NCI-H69 (cell line): ENCODE measurements at regions not wholly inside any gene's neighbourhood (a gene's known extent, or its start where the extent isn't known, plus 50 kb on each side); places are given as distances from the start of the nearest gene placed in this dataset.
A peak's percentile ranks its signal among the peaks of the same experiment; 100 is the strongest.
"Not testable (repeated sequence)": the region's sequence is repeated elsewhere in the genome, so short reads cannot be mapped to it uniquely, and the experiment has no call there.

ENCODE experiments used
- DNase-seq: peaks from one replicate; lab custom pipeline; 2025; lab: John Stamatoyannopoulos, UW

- DNase-seq: no peak
Observed at GRCh38 chr20:23299673-23300050, 50.9 kb upstream of the NXT1 start.

- no peak for DNase-seq
Observed at GRCh38 chr20:23298926-23299672, 51.5 kb upstream of the NXT1 start.

DNA sequence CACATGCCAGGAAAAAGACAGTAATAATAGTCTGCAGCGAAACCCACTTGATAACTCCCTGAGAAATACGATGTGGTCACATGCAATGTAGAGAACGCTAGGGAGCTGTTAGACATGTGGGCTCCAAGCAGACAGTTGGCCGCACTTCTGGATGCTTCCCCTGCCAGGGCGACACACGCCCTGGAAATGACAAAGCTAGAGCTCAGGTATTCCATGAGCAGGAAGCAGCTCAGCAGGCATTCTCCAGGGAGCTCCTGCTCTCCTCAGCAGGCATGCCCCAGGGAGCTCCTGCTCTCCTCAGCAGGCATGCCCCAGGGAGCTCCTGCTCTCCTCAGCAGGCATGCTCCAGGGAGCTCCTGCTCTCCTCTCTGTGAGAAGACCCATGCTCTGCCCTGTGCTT is 52.4 kb upstream of the NXT1 start:
- peak; percentile 74 for DNase-seq

- DNase-seq: peak; percentile 82
Observed at GRCh38 chr20:23296841-23297701, 53.5 kb upstream of the NXT1 start.

- no peak for DNase-seq
Observed at GRCh38 chr20:23295934-23296333, 54.7 kb upstream of the NXT1 start.

DNA sequence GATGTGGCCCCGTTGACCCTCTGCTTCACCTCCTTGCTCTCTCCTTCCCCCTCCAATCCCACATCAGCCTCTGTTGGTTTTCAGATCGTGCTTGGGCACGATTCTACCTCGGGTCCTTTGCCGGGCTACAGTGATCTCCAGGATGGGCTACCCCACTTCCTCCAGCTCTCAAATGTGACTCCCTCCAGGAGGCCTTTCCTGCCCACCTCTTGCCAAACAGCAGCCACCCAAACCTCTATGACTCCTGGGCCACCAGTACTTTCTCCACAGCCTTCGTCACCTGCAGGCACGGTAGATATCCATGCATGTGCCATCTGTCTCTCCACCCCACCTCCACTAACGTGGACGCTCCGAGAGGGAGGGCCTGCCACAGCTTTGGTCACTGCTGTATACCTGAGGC is 55.9 kb upstream of the NXT1 start:
- DNase-seq: no peak

- no peak for DNase-seq
Observed at GRCh38 chr20:23294166-23294565, 56.4 kb upstream of the NXT1 start.

- DNase-seq: peak; percentile 15
Observed at GRCh38 chr20:23293689-23294088, 56.9 kb upstream of the NXT1 start.

DNA sequence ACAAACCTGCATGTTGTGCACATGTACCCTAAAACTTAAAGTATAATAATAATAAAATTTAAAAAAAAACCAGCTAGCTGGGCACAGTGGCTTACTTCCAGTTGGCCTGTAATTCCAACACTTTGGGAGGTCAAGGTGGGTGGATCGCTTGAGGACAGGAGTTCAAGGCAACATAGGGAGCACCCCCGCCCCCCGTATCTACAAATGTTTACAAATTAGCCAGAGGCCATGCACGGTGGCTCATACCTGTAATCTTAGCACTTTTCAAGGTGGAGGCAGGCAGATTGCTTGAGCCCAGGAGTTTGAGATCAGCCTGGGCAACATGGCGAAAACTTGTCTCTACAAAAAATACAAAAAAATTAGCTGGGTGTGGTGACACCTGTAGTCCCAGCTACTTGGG is 58.3 kb upstream of the NXT1 start:
- not testable (repeated sequence) for DNase-seq

DNA sequence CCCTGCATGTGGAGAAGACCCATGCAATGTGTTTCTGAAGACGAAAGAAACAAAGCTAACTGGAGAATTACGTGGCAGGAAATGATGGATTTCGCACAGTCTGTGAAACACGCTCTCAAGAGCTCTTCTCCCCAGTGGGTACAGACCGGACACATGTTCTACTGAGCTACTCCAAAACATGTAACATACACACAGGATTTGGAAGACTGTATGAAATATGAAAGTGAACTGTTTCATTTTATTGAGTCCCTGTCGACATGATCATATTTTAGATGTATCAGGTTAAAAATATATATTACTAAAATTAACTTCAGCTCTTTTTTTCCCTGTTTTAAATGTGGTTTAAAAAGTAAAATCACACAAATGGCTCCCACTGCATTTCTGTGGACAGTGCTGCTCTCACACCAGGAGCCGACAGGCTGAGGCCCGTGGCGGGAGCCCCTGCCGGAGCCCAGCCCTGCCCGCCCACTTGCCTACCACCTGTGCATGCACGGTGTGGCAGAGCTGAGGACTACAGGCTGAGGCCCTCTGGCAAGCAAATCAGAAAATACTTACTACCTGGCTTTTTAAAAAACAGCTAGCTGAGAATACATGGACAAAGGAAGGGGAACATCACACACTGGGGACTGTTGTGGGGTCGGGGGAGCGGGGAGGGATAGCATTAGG is 58.9 kb upstream of the NXT1 start:
- no peak for DNase-seq

GRCh38 chr20:23290761-23291574 is 59.6 kb upstream of the NXT1 start:
- DNase-seq: no peak

DNA sequence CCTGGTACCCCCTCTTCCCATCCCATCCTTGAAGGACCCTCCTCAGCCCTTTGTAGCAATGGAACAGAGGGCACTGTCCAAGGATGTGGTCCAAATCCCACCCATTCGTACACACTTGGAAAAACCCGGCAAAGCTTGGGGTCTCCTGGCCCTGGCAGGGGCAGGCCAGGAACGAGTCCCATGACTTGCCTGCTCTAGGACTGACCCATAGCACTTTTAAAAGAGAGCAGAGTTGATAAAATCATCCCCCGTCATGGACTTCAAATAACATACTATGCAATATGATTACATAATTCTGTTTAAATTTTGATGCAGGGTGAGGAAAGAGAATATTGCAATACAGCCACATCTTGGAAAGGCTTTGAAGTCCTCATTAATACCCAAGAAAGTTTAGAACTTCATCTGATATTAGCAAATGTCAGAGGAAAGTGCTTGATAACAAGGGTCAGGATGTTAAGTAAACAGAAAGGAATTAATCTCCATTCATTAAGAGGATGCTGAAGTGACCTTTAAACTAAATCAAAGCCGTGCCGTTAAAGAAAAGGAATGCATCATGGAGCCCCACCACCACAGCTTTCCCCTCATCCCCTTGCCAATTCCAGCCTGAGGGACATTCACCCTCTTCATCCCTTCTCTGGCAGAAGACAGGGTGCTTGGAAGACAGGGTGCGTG is 60.7 kb upstream of the NXT1 start:
- DNase-seq: no peak

GRCh38 chr20:23289249-23289648 is 61.3 kb upstream of the NXT1 start:
- DNase-seq: no peak

DNA sequence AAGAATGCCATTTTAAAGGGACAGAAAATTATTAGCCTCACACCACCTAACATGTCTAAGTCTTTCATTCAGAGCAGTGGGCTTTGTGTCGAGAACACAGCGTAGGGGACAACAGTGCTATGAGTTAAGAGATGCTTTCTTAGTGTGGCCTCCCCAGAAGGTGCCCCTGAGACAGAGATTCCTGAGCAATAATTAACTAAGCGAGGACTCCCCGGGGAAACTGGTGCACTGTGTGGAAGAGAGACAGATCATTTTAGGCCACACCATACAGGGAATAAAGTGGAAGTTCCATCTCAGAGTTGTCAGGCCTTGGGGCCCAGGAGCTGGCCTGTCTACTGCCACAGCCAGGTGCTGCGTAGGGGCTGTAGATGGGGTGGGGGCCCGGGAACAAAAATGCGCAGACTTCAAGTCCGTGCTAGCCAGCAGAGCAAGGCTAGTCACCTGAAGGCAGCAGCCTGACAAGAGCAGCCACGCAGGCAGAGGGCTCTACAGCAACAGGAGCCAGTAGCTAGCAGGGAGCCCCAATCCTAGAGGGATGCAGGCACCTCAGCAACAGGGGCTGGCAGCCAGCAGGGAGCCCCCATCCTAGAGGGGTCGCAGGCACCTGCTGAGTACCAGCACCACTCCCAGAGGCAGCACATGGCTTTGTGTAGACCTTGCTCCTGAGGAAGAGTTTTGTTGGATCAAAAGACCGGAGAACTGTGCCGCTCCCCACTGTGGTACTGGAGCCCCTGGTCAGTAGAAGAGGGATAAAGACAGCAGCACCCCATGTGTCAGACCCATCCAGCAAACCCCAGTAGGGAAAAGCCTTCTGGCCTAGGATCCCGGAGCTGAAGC is 63.0 kb upstream of the NXT1 start:
- no peak for DNase-seq

GRCh38 chr20:23286346-23286745 is 64.2 kb upstream of the NXT1 start:
- DNase-seq: peak; percentile 29

DNA sequence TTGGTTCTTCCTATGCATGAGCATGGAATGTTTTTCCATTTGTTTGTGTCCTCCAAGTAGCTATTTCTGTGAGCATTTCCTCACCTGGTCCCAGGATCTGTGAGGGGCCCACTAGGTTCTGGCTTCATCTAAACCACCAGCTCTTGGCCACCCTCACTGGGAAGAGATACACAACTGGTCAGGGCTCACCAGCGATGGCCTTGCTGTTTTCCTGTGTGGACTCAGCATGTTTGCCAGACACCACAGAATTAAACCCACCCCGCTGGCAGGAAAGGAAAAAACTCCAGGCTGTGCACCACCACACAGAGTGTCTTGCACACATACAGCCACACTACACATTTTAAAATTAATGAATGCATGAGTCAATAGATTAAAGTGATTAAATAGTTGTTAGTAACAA is 65.1 kb upstream of the NXT1 start:
- DNase-seq: no peak

DNA sequence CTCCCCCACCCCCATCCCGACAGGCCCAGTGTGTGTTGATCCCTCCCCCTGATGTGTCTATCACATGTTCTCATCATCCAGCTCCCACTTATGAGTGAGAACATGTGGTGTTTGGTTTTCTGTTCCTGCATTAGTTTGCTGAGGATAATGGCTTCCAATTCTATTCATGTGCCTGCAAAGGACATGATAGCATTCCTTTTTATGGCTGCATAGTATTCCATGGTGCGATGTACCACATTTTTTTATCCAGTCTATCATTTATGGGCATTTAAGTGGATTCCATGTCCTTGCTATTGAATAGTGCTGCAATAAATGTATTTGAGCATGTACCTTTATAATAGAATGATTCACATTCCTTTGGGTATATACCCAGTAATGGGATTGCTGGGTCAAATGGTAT is 66.6 kb upstream of the NXT1 start:
- no peak for DNase-seq

DNA sequence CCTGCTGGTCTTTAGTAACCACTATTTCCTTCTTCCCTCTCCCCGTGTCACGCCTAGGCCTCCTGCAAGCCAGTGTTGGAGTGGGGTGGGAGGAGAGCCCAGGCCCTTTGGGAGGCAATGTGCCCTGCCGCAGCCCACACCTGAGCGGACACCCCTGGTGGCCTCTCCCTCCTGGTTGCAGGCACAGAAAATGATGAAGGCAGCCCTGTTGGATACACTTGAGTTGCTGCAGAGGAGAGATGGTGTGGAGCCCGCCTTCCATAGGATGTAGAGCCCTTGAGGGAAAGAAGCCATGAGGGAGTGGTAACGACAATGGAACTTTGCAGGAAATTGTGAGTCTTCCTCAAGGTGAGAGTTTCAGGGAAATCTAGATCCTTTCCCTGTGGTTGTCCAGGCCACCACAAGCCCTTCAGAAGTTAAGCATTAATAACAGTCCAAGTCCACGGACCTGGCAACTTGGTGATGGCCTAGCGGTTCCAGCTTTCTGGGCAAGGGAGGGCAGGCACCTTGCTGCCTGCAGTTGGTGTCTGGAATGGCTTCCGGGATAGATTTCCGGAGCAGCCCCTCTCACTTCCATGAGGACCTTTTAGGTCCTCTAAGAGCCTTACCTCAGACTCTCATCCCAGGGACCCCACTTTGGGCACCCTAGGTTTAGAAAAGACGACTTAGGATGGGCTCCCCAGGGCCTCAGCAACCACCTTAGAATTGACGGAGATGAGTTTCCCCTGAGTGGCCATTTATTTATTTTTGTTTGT is 67.3 kb upstream of the NXT1 start:
- no peak for DNase-seq

- DNase-seq: no peak
Observed at GRCh38 chr20:23282546-23282945, 68.0 kb upstream of the NXT1 start.

GRCh38 chr20:23282111-23282510 is 68.5 kb upstream of the NXT1 start:
- DNase-seq: no peak
